Lower leg skin (tissue), 4 donors: ENCODE measurements at regions not wholly inside any gene's neighbourhood (a gene's known extent, or its start where the extent isn't known, plus 50 kb on each side); places are given as distances from the start of the nearest gene placed in this dataset.

ENCODE experiments used
- DNase-seq, 2 donors: peaks; one replicate each; pipeline ENCODE4 v3.0.0-alpha.2; 2019; ENCODE audit warnings: low spot score in 2 of 2
- H3K4me3 ChIP-seq: fragments of 200-600 bp; sonication (generic); 2 replicates; pipeline ENCODE4 v1.5.1; 2017; ENCODE audit warnings: mild to moderate bottlenecking, low read depth; ENCODE audit not compliant: poor library complexity, severe bottlenecking
- CTCF ChIP-seq, 3 donors: fragments of 450-650 bp; IDR thresholded peaks; one replicate each; pipeline ENCODE4 v1.5.1; 2016; ENCODE audit warnings: antibody characterized with exemption in 3 of 3, mild to moderate bottlenecking in 3 of 3, moderate library complexity in 2 of 3
- POLR2A ChIP-seq, 2 donors: fragments of 450-650 bp; IDR thresholded peaks; one replicate each; pipeline ENCODE4 v1.6.1; 2016 to 2017; ENCODE audit warnings: antibody characterized with exemption in 2 of 2, mild to moderate bottlenecking in 1 of 2, moderate library complexity in 1 of 2
- WGBS, 2 donors: methylation state at CpG; one replicate each; pipeline ENCODE4 v1.1.5; 2018; 5-methylcytosine and 5-hydroxymethylcytosine counted together
- intact Hi-C: fragments of 100-400 bp; cut with DNase I; formaldehyde crosslinking; loops from one replicate; pipeline ENCODE4 v1.15.0; 2023; ENCODE audit warnings: low total_unique reads

- no peak for DNase-seq
Measured at GRCh38 chr14:29355331-29355730, 572.3 kb downstream of the PRKD1 start.

GRCh38 chr14:29355846-29356245, 571.8 kb downstream of the PRKD1 start:
- no peak for TF ChIP-seq POLR2A (IDR thresholded peaks at IDR 0.05)
- intact Hi-C loops: no loop called here
- no peak overlapping the region for H3K4me3 ChIP-seq
- DNase-seq: no peak
- WGBS, 2 donors: 79 to 82% methylated on average over 1 of the region's 1 CpG

More at GRCh38 chr14:29355331-29355730, 572.3 kb downstream of the PRKD1 start:
- H3K4me3 ChIP-seq: no peak overlapping the region
- WGBS, 2 donors: 59 to 60% methylated on average over 1 of the region's 1 CpG
- TF ChIP-seq CTCF (IDR thresholded peaks at IDR 0.05): no peak
- no peak for TF ChIP-seq POLR2A (IDR thresholded peaks at IDR 0.05)
- intact Hi-C loops: no loop called here

GRCh38 chr14:29360656-29361055, 567.0 kb downstream of the PRKD1 start:
- WGBS, 2 donors: 68 to 70% methylated on average over 3 of the region's 3 CpGs
- DNase-seq: no peak
- TF ChIP-seq POLR2A (IDR thresholded peaks at IDR 0.05) (no peak), CTCF (IDR thresholded peaks at IDR 0.05) (no peak)
- H3K4me3 ChIP-seq: no peak overlapping the region
- intact Hi-C loops: no loop called here

GRCh38 chr14:29370024-29370423, 557.6 kb downstream of the PRKD1 start:
- WGBS, 2 donors: 83 to 95% methylated on average over 2 of the region's 2 CpGs
- intact Hi-C loops: no loop called here
- TF ChIP-seq CTCF (IDR thresholded peaks at IDR 0.05) (no peak), POLR2A (IDR thresholded peaks at IDR 0.05) (no peak)
- no peak overlapping the region for H3K4me3 ChIP-seq
- DNase-seq: no peak

- H3K4me3 ChIP-seq: no peak overlapping the region
- TF ChIP-seq CTCF (IDR thresholded peaks at IDR 0.05): no peak
- no peak for TF ChIP-seq POLR2A (IDR thresholded peaks at IDR 0.05)
- 56 to 60% methylated on average over 4 of the region's 4 CpGs for WGBS, 2 donors
- intact Hi-C loops: loop anchor here (2.0 kb wide), 1 partner anchor 15 kb away; no protein-coding TSS in a partner anchor
- DNase-seq: no peak
Measured at GRCh38 chr14:29376237-29376636, 551.4 kb downstream of the PRKD1 start.

GRCh38 chr14:29380826-29381225, 546.8 kb downstream of the PRKD1 start:
- TF ChIP-seq POLR2A (IDR thresholded peaks at IDR 0.05): no peak
- no peak for TF ChIP-seq CTCF (IDR thresholded peaks at IDR 0.05)
- no peak overlapping the region for H3K4me3 ChIP-seq
- no peak for DNase-seq
- intact Hi-C loops: no loop called here
- WGBS, 2 donors: 90 to 91% methylated on average over 12 of the region's 12 CpGs
